GM19043 (cell line): ENCODE measurements at regions not wholly inside any gene's neighbourhood (a gene's known extent, or its start where the extent isn't known, plus 50 kb on each side); places are given as distances from the start of the nearest gene placed in this dataset.

Experiments
- ATAC-seq: cut with Tn5 transposase; IDR thresholded peaks from one replicate; pipeline ENCODE4 v1.9.1; 2021; ENCODE audit warnings: low read depth; ENCODE audit not compliant: unreplicated experiment

- no peak for ATAC-seq
Observed at GRCh38 chr3:99458013-99458412, 180.4 kb upstream of the COL8A1 start.

- no peak for ATAC-seq
Observed at GRCh38 chr3:99442599-99442998, 195.8 kb upstream of the COL8A1 start.

- ATAC-seq: no peak
Observed at GRCh38 chr3:99439892-99440291, 198.5 kb upstream of the COL8A1 start.

- no peak for ATAC-seq
Observed at GRCh38 chr3:99434190-99434589, 204.2 kb upstream of the COL8A1 start.

GRCh38 chr3:99430348-99431134 lies 207.9 kb upstream of the COL8A1 start:
- ATAC-seq: no peak

- no peak for ATAC-seq
Observed at GRCh38 chr3:99429502-99429901, 208.9 kb upstream of the COL8A1 start.

GRCh38 chr3:99425930-99426329 lies 212.5 kb upstream of the COL8A1 start:
- ATAC-seq: no peak

GRCh38 chr3:99419116-99419515 lies 219.3 kb upstream of the COL8A1 start:
- no peak for ATAC-seq

- ATAC-seq: peak; percentile 61
Observed at GRCh38 chr3:99418709-99419108, 219.7 kb upstream of the COL8A1 start.

- ATAC-seq: peak; percentile 59
Observed at GRCh38 chr3:99418209-99418635, 220.2 kb upstream of the COL8A1 start.

- no peak for ATAC-seq
Observed at GRCh38 chr3:99413504-99413903, 224.9 kb upstream of the COL8A1 start.

GRCh38 chr3:99410789-99411311 lies 227.5 kb upstream of the COL8A1 start:
- peak; percentile 78 for ATAC-seq

- no peak for ATAC-seq
Observed at GRCh38 chr3:99409961-99410360, 228.4 kb upstream of the COL8A1 start.

- ATAC-seq: no peak
Observed at GRCh38 chr3:99407257-99407656, 231.1 kb upstream of the COL8A1 start.

- ATAC-seq: no peak
Observed at GRCh38 chr3:99402755-99403154, 235.6 kb upstream of the COL8A1 start.

GRCh38 chr3:99400352-99400751 lies 238.0 kb upstream of the COL8A1 start:
- ATAC-seq: no peak

- no peak for ATAC-seq
Observed at GRCh38 chr3:99396651-99397275, 241.6 kb upstream of the COL8A1 start.

GRCh38 chr3:99394831-99395778 lies 243.3 kb upstream of the COL8A1 start:
- ATAC-seq: no peak

GRCh38 chr3:99393961-99394360 lies 244.4 kb upstream of the COL8A1 start:
- no peak for ATAC-seq

- no peak for ATAC-seq
Observed at GRCh38 chr3:99388780-99389179, 249.6 kb upstream of the COL8A1 start.

- ATAC-seq: no peak
Observed at GRCh38 chr3:99384596-99384995, 253.8 kb upstream of the COL8A1 start.
